Renal cortical epithelial cell (primary cell): ENCODE measurements at regions not wholly inside any gene's neighbourhood (a gene's known extent, or its start where the extent isn't known, plus 50 kb on each side); places are given as distances from the start of the nearest gene placed in this dataset.
"Not testable (repeated sequence)": the region's sequence is repeated elsewhere in the genome, so short reads cannot be mapped to it uniquely, and the experiment has no call there.

ENCODE experiments used
- DNase-seq: peaks from one replicate; pipeline ENCODE4 v3.0.0-alpha.2; 2011; ENCODE audit warnings: low read depth

DNA sequence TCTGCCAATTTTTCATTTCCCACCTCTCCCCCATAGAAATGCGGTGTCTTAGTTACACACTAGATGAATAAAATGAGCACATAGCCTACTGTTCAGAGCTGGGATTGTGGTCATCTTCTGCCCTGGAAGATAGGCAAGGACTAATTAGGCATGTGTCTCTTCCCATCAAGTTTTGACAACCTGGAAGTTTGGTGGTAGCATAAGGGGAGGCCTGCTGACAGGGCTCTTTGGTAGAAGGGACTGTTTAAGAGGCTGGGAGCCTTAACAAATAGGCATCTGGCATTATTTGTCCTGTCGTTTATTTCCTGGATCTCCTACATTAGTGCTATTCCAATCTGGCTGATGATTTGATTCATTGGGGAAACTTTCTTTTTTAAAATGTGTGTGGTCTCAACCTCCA, 512.3 kb downstream of the ZNF385D start:
- DNase-seq, result no peak

DNA sequence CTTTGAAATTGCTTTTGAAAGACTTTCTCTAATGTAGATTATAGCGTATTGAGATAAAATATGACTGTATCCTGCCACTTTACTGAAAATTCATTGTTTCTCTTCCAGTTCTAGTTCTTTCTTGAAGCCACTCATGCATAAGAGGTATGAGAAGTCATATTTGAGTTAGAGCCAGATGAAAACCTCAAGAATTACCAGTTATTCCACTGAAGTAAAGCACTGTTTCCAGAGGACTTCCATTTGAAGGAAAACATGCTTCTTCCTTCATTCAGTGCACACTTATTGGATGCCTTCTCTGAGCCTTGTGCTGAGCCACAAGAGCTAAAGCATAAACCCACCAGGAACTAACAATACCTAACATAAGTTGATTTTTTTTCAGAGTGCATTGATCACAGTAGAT, 513.4 kb downstream of the ZNF385D start:
- DNase-seq, result peak; percentile 13

DNA sequence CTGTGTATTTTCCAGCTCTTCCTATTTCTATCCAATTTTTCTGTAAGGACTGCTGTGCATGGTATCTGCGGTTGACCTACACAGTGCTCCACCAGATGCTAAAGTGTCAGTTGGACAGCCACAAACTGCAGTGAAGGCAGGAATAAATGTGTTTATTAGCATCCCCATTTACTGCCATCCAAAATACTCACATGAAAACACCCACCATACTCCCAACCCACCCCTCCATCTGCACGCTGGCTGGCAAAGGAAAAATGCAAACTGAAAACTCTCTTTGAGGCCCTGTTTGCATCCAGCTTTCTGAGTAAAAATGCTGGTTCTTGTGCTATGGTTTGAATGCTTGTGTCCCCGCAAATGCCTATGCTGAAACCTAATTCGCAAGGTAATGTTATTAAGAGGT, 515.5 kb downstream of the ZNF385D start:
- no peak for DNase-seq

DNA sequence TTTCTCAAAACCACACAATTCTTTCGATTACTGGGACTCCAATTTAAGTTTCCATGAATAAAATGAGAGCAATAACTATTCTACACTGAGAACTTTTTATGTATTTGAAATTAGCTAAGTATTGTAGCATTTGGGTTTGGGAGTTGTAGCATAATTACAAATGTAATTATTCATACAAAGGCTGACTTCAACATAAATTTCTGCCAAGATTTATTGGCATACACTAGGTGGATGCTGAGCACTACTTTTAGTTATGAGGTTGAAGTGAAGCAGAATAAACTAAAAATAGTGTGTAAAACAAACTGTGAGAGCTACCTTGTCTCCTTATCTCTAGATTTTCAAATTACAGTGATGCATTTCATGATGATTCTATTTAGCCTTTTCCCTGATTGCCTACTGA, 516.1 kb downstream of the ZNF385D start:
- no peak for DNase-seq

DNA sequence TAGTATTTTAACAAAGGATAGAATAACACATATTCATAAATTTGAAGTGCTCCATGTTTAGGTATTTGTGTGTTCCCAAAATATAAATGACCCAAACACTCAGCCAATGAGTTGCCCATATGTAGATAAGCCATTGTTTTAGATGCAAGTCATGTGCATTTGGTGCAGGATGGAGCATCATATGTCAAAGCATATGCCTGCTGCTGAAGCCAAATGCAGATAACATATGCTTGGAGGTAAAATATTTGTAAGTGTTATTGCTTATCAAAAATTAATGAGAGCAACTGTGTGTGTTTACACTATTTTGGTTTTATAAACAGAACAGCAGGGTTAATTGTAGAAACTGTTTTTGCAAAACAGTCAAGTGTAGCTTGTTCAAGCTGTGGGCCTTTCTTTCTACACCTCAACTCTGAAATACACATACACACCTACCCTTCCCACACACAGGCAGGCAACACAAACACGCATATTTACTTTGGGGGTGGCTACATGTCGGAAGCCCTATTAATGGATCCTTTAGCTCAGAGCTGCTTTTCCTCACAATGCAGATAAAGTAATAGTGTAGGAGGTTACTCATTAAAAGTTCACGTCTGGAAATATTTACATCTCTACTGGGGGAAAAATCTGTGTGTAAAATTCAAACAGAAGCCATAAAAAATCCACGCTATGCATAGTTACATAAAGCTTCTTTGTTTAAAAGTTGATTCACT, 521.4 kb downstream of the ZNF385D start:
- no peak for DNase-seq

DNA sequence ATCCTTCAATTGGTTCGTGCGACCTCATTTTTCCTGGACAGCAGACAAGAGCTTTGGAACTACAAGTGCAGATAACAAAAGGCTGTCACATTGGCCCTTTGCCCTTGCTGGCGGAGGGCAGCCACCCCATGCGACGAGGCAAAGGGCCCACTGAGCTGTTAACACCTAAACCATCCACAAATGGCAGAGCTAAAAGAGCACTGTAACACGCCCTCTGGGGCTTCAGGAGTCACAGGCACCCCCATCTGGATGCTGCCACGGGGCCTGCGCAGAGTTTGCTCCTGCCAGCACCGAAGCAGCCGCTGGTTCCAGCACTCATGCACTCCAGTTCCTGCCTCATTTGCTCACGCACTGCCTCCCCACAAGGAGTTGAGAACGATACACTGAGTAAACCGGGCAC, 524.9 kb downstream of the ZNF385D start:
- no peak for DNase-seq

DNA sequence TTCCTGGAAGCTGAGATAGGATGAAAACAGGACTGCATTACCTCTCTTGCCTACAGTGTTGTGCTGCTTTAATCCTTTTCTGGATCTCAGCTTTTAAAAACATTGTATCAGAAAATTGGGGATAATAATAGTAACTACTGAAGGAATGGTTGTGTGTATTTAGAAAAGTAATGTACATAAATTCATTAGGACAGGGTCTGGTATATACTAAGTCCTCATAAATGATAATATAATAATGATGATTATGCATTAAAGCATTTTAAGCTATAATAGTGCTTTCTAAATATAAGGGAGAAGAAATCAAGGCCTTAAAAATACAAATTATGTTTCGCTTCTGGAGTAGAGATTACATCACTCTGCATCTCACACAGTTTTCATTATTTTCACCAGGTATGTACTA, 530.1 kb downstream of the ZNF385D start:
- no peak for DNase-seq

DNA sequence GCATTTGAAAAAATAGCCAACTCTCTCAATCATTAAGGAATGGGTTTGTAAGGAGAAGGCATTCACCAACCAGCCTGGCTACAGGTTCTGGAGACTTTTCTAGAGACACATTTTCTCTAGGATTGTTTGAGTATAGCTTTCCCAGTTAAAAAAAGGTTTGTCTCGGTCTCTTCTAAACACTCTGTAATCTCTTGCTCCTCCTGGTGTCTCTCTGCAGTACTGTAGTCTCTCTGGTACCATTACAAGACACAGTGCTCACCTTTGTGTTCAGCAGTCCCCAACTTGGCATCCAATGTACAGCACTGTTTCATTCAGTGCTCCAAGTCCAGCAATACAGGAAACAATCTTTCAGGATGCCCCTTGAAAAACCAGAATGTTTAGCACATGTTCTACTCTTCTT, 534.4 kb downstream of the ZNF385D start:
- DNase-seq, result peak; percentile 7

DNA sequence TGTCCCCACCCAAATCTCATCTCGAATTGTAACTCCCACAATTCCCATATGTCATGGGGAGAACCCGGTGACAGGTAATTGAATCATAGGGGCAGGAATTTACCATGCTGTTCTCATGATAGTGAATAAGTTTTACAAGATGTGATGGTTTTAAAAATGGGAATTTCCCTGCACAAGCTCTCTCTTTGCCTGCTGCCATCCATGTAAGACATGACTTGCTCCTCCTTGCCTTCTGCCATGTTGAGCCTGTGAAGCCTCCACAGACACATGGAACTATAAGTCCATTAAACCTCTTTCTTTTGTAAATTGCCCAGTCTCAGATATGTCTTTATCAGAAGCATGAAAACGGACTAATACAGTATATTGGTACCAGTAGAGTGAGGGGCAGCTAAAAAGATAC, 546.9 kb downstream of the ZNF385D start:
- not testable (repeated sequence) for DNase-seq

DNA sequence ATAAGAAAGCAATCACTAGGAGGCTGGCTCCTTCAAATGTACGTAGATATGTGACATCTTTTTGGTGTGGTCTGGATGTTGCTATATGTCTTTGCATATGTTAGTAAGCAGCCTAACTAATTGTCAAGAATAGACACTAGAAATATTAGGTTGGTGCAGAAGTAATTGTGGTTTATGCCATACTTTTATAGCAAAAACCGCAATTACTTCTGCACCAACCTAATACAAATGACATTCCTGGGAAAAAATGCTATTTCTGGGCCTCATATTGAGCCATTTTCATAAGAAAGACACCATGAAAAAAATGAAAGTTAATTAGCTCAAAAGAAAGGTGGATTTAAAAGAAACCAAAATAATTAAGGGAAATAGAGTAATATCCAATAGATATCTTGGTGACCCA, 555.8 kb downstream of the ZNF385D start:
- no peak for DNase-seq

DNA sequence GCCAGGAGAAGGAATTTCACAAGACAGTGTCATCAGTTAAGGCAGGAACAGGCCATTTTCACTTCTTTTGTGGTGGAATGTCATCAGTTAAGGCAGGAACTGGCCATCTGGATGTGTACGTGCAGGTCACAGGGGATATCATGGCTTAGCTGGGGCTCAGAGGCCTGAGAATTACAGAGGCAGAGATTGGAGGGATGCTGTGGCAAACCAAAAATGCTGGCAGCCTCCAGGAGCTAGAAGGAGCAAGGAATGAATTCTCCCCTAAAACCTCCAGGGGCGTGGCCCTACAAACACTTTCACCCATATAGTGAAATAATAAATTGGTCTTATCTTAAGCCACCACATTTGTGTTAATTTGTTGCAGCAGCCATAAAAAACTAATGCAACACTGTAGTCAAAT, 557.0 kb downstream of the ZNF385D start:
- not testable (repeated sequence) for DNase-seq

DNA sequence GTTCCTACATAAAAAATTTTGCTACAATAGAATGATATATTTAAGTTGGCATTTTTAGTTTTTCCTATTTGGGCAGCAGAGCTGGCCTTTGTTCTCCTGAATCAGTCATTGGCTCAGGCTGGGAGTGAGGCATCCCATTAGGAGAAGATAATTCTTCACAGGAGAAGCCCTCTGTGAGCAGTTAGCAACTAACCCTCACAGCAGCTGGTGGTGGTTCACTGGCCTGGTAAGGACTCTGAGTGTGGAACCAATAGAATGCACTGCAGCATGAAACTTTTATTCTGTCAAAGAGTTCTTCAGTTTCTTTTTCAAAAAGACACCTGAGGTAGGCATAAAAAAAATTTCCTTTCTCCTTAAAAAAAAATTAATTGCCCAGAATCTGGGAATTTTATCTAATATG, 562.6 kb downstream of the ZNF385D start:
- no peak for DNase-seq

DNA sequence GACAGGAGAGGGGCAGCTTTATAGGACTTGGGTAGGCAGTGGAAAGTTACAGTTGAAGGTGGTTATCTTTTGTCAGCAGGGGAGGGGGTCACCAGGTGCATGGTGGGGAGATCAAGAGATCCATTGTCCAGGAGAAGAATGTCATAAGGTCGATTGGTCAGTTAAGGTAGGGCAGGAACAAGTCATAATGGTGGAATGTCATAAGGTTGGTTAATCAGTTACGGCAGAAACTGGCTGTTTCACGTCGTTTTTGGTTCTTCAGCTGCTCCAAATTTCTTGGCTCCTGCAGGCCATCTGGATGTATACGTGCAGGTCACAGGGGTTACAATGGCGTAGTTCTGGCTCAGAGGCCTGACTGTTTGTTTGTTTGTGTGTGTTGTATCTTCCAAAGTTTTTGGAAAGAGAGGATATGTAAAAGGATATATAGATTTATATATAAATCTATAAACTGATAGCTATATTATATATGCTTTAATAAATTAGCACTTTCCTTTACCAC, 565.1 kb downstream of the ZNF385D start:
- peak; percentile 52 for DNase-seq

DNA sequence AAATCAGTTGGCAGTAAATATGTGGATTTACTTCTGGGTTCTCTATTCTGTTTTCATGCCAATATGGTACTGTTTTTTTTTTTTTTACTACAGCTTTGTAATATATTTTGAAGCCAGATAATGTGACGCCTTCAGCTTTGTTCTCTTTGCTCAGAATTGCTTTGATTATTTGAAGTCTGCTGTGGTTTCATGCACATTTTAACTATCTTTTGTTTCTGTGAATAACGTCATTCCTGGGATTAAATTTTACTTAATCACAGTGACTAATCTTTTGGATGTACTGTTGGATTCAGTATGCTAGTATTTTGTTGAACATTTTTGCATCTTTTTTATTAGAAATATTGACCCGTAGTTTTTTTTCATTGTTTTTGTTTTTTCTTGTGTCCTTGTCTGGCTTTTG, 576.5 kb downstream of the ZNF385D start:
- peak; percentile 30 for DNase-seq

DNA sequence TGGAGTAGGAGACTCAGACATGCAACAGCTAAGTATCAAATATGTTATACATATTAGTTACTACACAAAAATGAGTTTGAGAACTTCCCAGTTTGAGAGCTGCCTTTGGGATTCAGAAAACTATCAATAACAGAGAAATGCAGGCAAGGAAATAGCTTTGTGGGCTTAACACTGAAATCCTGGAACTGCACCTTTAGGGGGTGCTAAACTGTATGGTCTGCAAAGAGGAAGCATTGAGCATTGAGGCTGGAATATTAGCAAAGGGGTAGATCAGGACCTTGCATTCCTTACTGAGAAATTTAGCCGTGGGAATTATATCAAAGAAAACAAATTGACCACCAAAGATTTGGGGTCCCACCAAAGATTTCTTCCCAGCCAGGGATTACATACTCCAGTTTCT, 580.0 kb downstream of the ZNF385D start:
- peak; percentile 37 for DNase-seq

DNA sequence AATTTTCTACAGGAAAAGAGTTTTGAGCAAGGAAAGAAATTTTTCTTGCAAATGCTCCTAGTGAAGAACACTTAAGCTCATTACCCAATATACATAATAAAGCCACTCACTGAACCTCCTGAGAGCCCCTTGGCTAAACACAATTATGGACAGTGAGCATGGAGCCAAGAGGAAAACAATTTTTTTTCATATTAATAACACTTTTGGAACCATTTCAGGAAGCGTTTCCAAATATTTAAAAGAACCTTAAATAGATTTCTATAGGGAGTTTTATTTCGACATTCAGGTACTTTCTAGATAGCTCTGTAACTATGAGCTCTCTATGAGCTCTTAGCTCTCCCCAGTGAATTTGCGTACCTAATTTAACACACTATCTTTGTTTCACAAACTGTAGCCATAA, 581.1 kb downstream of the ZNF385D start:
- DNase-seq, result no peak

DNA sequence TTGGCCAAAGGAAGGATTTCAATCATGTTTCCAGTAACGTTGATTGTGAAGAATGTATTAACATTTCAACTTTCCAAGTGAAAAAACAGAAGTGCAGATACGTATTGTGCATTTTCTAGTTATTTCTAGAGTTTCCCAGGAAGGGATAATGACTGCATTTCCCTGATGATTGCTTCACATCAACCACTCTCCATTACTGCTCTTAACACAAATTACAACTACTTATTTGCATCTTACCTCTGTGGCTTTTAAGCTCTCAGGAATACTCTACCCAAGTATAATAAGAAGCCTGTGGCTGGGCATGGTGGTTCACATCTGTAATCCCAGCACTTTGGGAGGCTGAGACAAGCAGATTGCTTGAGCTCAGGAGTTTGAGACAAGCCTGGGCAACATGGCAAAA, 582.5 kb downstream of the ZNF385D start:
- no peak for DNase-seq

DNA sequence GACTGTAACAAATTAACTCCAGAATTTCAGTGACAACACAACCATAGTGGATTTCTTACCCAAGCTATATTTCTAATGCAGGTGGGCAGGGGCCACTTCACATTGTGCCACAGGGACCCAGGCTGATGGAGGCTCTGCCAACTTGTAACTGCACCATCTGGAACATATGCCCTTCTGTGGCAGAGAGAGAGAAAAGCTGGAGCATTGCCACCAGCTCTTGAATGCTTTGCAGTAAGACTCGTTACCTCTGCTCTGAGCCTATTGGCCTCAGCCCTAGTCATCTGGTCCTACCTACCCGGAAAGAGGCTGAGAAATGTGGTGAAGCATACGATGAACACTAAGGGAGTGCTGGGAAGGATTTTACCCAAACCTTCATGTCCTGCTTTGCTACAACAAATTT, 587.1 kb downstream of the ZNF385D start:
- DNase-seq, result no peak

DNA sequence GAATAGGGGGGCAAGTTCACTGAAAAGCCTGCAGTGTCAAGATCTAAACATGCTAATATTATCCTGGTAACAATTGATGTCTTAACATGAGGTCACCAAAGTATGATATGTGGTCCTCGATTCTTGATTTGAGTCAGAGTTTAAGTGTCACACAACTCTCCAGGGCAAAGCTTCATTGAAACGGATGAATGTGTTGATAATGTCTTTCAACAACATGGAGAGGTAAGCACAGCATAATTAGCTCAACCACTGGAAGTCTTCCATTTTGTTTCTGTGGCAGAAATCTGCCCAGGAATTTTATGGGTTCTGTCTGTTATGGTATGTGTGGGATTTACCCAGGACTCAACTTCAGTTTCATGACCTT, 591.5 kb downstream of the ZNF385D start:
- no peak for DNase-seq

DNA sequence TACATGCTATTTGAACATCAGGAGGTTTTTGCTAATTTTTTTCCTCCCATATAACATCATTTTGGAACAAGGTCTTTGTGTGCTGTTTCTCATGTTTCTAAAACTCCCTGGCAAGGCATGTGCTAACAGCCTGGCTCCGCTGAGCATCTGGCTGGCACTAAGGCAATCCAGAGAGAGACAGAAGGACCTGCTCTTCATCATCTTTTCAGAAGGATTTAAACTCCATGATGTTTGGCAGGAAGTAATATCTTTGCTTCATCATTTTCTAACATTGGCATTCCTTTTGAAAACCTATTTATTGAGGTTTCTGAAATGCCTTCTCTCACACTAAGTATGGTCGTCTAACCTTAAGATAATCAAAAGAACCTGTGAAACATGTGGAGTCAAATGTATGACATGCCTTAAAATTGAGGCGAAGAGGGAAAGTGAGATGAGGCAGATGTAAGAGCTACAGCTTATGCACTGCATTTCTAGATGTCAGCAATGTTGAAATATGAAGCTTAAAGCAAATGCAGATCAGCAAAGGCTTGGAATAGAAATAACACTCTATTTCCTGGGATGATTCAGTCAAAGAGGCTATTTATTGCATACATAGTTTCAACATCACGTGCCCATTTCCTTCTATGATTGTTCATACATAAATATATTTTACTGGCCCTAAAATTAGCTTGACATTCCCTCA, 592.0 kb downstream of the ZNF385D start:
- DNase-seq, result no peak

DNA sequence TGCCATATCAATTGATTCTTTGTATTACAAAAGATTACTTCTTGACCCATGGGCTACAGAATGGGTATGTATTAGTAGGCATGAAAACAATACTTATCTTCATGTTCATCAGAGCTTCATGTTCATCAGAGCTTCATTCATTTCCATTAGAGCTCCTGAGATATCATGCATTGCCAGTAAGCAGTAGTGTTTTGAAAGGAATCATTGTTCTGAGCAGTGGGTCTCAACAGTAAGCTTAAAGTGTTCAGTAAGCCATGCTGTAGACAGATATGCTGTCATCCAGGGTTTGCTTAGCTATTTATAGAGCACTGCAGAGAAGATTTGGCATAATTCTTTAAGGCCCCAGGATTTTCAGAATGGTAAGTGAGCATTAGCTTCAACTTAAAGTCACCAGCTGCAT, 596.1 kb downstream of the ZNF385D start:
- DNase-seq, result no peak

DNA sequence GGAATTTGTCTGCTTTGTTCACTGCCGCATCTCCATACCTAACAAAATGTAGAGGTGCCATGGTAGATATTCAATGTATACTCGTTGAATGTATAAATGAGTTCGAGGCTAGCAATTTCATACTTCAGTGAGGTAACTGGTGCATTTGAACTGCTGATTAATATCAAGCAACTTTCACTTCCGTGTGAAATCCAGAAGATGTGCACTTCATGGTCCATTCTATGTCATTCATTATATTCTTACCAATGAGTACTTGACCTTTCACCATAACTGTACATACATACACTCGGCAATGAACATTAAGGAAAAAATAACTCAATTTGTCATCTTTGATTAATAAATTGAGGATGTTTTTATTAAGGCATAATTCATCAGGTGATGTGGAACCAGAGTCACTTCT, 598.5 kb downstream of the ZNF385D start:
- no peak for DNase-seq

DNA sequence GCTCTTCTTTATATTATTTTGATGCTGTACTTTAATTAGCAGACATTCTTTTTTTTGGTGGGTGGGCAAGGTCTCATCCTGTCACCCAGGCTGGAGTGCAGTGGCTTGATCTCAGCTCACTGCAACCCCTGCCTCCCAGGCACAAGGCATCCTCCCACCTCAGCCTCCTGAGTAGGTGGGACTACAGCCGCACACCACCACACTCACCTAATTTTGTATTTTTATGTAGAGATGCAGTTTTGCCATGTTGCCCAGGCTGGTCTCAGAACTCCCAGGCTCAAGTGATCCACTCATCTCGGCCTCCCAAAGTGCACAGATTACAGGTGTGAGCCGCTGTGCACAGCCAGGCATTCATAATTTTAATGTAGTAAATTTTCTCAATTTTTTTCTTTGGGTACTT, 608.1 kb downstream of the ZNF385D start:
- DNase-seq, result no peak

DNA sequence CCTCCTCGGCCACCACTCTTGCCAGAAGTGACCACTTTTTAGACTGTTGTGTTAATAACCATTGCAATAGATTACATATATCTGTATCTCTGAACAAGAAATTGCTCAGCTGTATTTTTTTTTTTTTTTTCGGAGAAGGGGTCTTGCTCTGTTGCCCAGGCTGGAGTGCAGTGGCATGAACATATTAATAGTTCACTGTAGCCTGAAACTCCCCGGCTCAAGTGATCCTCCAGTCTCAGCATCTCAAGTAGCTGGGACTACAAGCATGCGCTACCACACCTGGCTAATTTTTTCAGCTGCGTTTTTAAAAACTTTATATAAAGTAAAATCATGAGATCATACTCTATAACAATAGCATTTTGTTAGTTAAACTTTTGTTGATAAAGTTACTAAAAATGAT, 609.0 kb downstream of the ZNF385D start:
- no peak for DNase-seq
